ENCODE measurements at regions not wholly inside any gene's neighbourhood (a gene's known extent, or its start where the extent isn't known, plus 50 kb on each side); places are given as distances from the start of the nearest gene placed in this dataset.
"Not testable (repeated sequence)": the region's sequence is repeated elsewhere in the genome, so short reads cannot be mapped to it uniquely, and the experiment has no call there.

DNA sequence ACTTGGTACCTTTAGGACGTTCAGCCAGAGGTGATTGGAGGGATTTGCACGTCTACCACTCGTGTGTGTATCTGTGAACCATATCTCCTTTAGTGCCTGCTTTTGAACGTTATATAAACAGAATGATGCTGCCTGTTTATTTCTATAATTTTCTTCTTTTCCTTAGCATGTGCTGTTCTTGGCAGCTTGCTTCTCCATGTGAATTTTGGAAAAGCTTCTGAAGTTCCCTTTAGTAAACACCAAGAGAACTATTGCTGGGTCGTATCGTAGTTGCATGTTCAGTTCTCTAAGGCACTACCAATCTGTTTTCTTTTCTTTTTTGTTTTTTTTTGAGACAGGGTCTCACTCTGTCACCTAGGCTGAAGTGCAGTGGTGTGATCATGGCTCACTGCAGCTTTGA is 73.8 kb upstream of the FANCC start:
- H3K9me3 ChIP-seq (replicated peaks; ENCODE audit: control insufficient read depth, insufficient read depth, low read length); H3K4me2 ChIP-seq (ENCODE audit: control insufficient read depth, insufficient read depth); H3K27me3 ChIP-seq (replicated peaks in 1 of 2; ENCODE audit: control insufficient read depth in 2 of 2, insufficient read depth in 2 of 2, low read length in 1 of 2); in situ Hi-C loops (cut with MboI); H3K27ac ChIP-seq (ENCODE audit: control insufficient read depth, insufficient read depth); H4K20me1 ChIP-seq (ENCODE audit: control insufficient read depth, insufficient read depth); POLR2A ChIA-PET; H3K79me2 ChIP-seq (ENCODE audit: control insufficient read depth, insufficient read depth, low read length); H2AFZ ChIP-seq (ENCODE audit: control insufficient read depth, low read depth, low read length); ATAC-seq; H3K4me3 ChIP-seq; FAIRE-seq; intact Hi-C loops (cut with micrococcal nuclease; ENCODE audit: unreplicated experiment); H3K36me3 ChIP-seq (ENCODE audit: control insufficient read depth in 2 of 2, insufficient read depth in 2 of 2, low read length in 1 of 2); RAD21 ChIA-PET (ENCODE audit: unreplicated experiment); DNase-seq (ENCODE audit: low read depth, low spot score); H3K9ac ChIP-seq (ENCODE audit: control insufficient read depth, insufficient read depth, low read length); BruUV-seq (replicated peaks); H3K4me1 ChIP-seq (ENCODE audit: control insufficient read depth, insufficient read depth, low read length): not testable (repeated sequence)
- ChIA-PET SMC1A (ENCODE audit: uncharacterized antibody, unreplicated experiment) (interaction anchor here (0.9 kb wide), 1 partner anchor 9 kb away, joined by 3 read pairs; no protein-coding TSS in a partner anchor), CTCF (interaction anchor here (0.8 to 1.3 kb wide), 3 partner anchors 10 to 135 kb away, joined by 3 to 4 read pairs (median 3); no protein-coding TSS in a partner anchor)
- WGBS (ENCODE audit: insufficient coverage, insufficient replicate concordance, low lambda C conversion rate, missing lambda C conversion rate): 56% methylated on average over 6 of the region's 6 CpGs

DNA sequence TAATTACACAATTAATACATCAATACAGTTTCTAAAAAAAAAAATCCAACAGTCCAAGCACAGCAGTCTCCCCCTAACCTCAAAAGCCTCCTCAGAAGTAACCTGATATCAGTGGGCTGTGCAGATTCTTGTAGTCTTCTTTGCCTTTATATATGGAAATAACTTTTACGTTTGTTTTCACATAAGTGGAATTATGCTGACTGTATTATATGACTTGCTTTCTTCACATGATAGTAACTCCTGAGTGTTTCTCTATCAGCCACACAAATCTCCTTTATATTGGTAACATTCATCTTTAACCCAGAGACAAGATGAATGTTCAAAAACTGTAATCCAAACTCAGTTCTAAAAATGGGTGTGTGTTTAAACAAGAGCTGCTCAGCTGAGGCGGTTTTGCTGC is 71.9 kb upstream of the FANCC start:
- Histone ChIP-seq H3K4me1 (ENCODE audit: control insufficient read depth, insufficient read depth, low read length) (no peaks in the 10 kb centered on the region), H3K4me2 (ENCODE audit: control insufficient read depth, insufficient read depth) (no peak overlapping the region), H3K9ac (ENCODE audit: control insufficient read depth, insufficient read depth, low read length) (no peak overlapping the region), H3K27me3 (replicated peaks in 1 of 2; ENCODE audit: control insufficient read depth in 2 of 2, insufficient read depth in 2 of 2, low read length in 1 of 2) (no peaks in the 10 kb centered on the region), H4K20me1 (ENCODE audit: control insufficient read depth, insufficient read depth) (no peaks in the 10 kb centered on the region), H3K79me2 (ENCODE audit: control insufficient read depth, insufficient read depth, low read length) (no peaks in the 10 kb centered on the region), H3K9me3 (replicated peaks; ENCODE audit: control insufficient read depth, insufficient read depth, low read length) (no peaks in the 10 kb centered on the region), H3K36me3 (ENCODE audit: control insufficient read depth in 2 of 2, insufficient read depth in 2 of 2, low read length in 1 of 2) (no peaks in the 10 kb centered on the region), H3K27ac (ENCODE audit: control insufficient read depth, insufficient read depth) (no peak overlapping the region), H2AFZ (ENCODE audit: control insufficient read depth, low read depth, low read length) (no peak overlapping the region), H3K4me3 (no peak overlapping the region)
- RAD21 ChIA-PET (ENCODE audit: unreplicated experiment): no interaction called here
- no peak for ATAC-seq
- SMC1A ChIA-PET (ENCODE audit: uncharacterized antibody, unreplicated experiment): no interaction called here
- intact Hi-C loops (cut with micrococcal nuclease; ENCODE audit: unreplicated experiment) (loop anchor here (10.0 kb wide), 1 partner anchor 115 kb away; no protein-coding TSS in a partner anchor), in situ Hi-C loops (cut with MboI) (no loop called here)
- no peak for TF ChIP-seq RCOR1 (conservative IDR thresholded peaks at IDR 0.05; ENCODE audit: low read depth, low read length)
- WGBS (ENCODE audit: insufficient coverage, insufficient replicate concordance, low lambda C conversion rate, missing lambda C conversion rate): 24% methylated on average over 2 of the region's 2 CpGs
- BruUV-seq (replicated peaks): no TSS peak
- no peak for FAIRE-seq
- POLR2A ChIA-PET: no interaction called here
- DNase-seq (ENCODE audit: low read depth, low spot score): no peak
- CTCF ChIA-PET: no interaction called here
